ENCODE measurements at regions not wholly inside any gene's neighbourhood (a gene's known extent, or its start where the extent isn't known, plus 50 kb on each side); places are given as distances from the start of the nearest gene placed in this dataset.

- ATAC-seq = no peak
- no peak for DNase-seq
- no peaks in the 10 kb centered on the region for H3K9me3 ChIP-seq
- no peak for TF ChIP-seq POLR2A (IDR thresholded peaks at IDR 0.05)
- no peak for TF ChIP-seq CTCF (IDR thresholded peaks at IDR 0.05 in 4 of 5, conservative IDR thresholded peaks at IDR 0.05 in 1 of 5)
- no peak overlapping the region for H3K4me3 ChIP-seq
- intact Hi-C loops (cut with DNase I; ENCODE audit: low total_unique reads) = no loop called here
- H3K36me3 ChIP-seq = no peaks in the 10 kb centered on the region
- H3K4me1 ChIP-seq = no peaks in the 10 kb centered on the region
- no peaks in the 10 kb centered on the region for H3K27me3 ChIP-seq
- H3K27ac ChIP-seq = no peak overlapping the region
- in situ Hi-C loops (cut with MboI; ENCODE audit: low sequenced_read_pairs in 4 of 4) = no loop called here
Observed at GRCh38 chr19:30170495-30171137, 201.6 kb upstream of the ZNF536 start.

GRCh38 chr19:30171138-30171635 lies 201.0 kb upstream of the ZNF536 start:
- DNase-seq (no peak), ATAC-seq (no peak)
- TF ChIP-seq CTCF (IDR thresholded peaks at IDR 0.05 in 4 of 5, conservative IDR thresholded peaks at IDR 0.05 in 1 of 5) (no peak), POLR2A (IDR thresholded peaks at IDR 0.05) (no peak)
- no peak overlapping the region for H3K27ac ChIP-seq
- in situ Hi-C loops (cut with MboI; ENCODE audit: low sequenced_read_pairs in 4 of 4) = no loop called here
- H3K27me3 ChIP-seq = no peaks in the 10 kb centered on the region
- H3K9me3 ChIP-seq = no peaks in the 10 kb centered on the region
- intact Hi-C loops (cut with DNase I; ENCODE audit: low total_unique reads) = no loop called here
- no peaks in the 10 kb centered on the region for H3K36me3 ChIP-seq
- H3K4me1 ChIP-seq = no peaks in the 10 kb centered on the region
- H3K4me3 ChIP-seq = no peak overlapping the region

- in situ Hi-C loops (cut with MboI; ENCODE audit: low sequenced_read_pairs in 4 of 4) = no loop called here
Observed at GRCh38 chr19:30171795-30172612, 200.2 kb upstream of the ZNF536 start.

GRCh38 chr19:30172613-30173242 lies 199.5 kb upstream of the ZNF536 start:
- Histone ChIP-seq H3K36me3 (no peaks in the 10 kb centered on the region), H3K9me3 (no peaks in the 10 kb centered on the region), H3K27ac (no peak overlapping the region), H3K27me3 (no peaks in the 10 kb centered on the region), H3K4me3 (no peak overlapping the region), H3K4me1 (no peaks in the 10 kb centered on the region)
- in situ Hi-C loops (cut with MboI; ENCODE audit: low sequenced_read_pairs in 4 of 4) = no loop called here
- ATAC-seq = no peak
- DNase-seq = no peak
- no peak for TF ChIP-seq POLR2A (IDR thresholded peaks at IDR 0.05)
- TF ChIP-seq CTCF (IDR thresholded peaks at IDR 0.05 in 4 of 5, conservative IDR thresholded peaks at IDR 0.05 in 1 of 5) = no peak
- intact Hi-C loops (cut with DNase I; ENCODE audit: low total_unique reads) = no loop called here

More at GRCh38 chr19:30171795-30172612, 200.2 kb upstream of the ZNF536 start:
- H3K4me3 ChIP-seq = no peak overlapping the region
- H3K27ac ChIP-seq = no peak overlapping the region
- DNase-seq = no peak
- no peaks in the 10 kb centered on the region for H3K4me1 ChIP-seq
- H3K27me3 ChIP-seq = no peaks in the 10 kb centered on the region
- no peaks in the 10 kb centered on the region for H3K36me3 ChIP-seq
- H3K9me3 ChIP-seq = no peaks in the 10 kb centered on the region
- ATAC-seq = no peak
- TF ChIP-seq POLR2A (IDR thresholded peaks at IDR 0.05) (no peak), CTCF (IDR thresholded peaks at IDR 0.05 in 4 of 5, conservative IDR thresholded peaks at IDR 0.05 in 1 of 5) (no peak)
- intact Hi-C loops (cut with DNase I; ENCODE audit: low total_unique reads) = no loop called here

Data from gastrocnemius medialis (tissue), 4 donors.